ENCODE measurements at regions not wholly inside any gene's neighbourhood (a gene's known extent, or its start where the extent isn't known, plus 50 kb on each side); places are given as distances from the start of the nearest gene placed in this dataset.

DNA sequence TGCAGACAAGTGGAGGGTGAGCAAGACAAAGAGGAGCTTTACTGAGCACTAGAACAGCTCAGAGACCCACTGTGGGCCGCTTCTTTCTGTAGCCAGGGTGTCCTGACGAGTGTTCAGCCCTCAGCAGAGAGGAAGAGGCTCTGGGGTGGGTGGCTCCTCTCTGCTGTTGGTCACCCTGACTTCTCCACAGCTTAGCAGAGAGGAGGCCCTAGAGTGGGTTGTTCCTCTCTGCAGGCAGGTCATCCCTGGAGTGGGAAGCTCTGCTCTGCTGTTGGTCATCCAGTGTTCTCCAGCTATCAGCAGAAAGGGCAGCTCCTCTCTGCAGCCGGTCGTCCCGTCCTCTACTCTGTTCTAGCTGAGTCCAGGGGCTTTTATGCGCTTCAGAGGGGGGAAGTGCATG, 286.5 kb downstream of the ICOS start:
- no peak overlapping the region for H3K4me3 ChIP-seq (ENCODE audit: low read length)
- no peaks in the 10 kb centered on the region for H3K4me1 ChIP-seq (ENCODE audit: control insufficient read depth, insufficient read depth, low read length)
- H3K9me3 ChIP-seq (replicated peaks; ENCODE audit: low read length) = no peaks in the 10 kb centered on the region
- H3K9ac ChIP-seq (ENCODE audit: low read depth, low read length) = no peak overlapping the region
- H3K27me3 ChIP-seq (ENCODE audit: control insufficient read depth, insufficient read depth, low read length) = peaks cover 33% of the 10 kb centered on the region
- H3K4me2 ChIP-seq (ENCODE audit: low read length) = no peak overlapping the region
- H3K36me3 ChIP-seq (ENCODE audit: insufficient read depth, low read length) = no peaks in the 10 kb centered on the region

DNA sequence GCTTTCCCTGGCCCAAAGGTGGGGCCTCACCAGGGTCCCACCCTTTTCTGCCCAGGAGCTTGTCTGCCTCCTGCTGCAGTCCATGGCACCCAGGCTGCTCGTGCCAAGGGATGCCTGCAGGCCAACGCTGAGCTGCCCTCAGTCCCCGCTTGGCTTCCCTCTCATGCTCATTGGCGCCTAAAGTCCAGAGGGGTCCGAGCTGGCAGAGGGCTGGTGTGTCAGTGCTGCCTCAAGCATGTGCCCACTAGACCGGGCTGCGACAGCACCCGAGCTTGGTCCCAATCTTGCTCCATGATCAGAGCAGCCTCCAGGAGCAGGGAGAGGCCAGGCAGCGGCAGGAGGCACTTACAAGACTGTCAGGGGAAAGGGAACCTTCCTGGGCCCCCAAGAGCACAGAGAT, 287.0 kb downstream of the ICOS start:
- Histone ChIP-seq H3K4me1 (ENCODE audit: control insufficient read depth, insufficient read depth, low read length) (no peaks in the 10 kb centered on the region), H3K36me3 (ENCODE audit: insufficient read depth, low read length) (no peaks in the 10 kb centered on the region), H3K27me3 (ENCODE audit: control insufficient read depth, insufficient read depth, low read length) (peaks cover 38% of the 10 kb centered on the region), H3K9me3 (replicated peaks; ENCODE audit: low read length) (no peaks in the 10 kb centered on the region), H3K4me2 (ENCODE audit: low read length) (no peak overlapping the region), H3K9ac (ENCODE audit: low read depth, low read length) (no peak overlapping the region), H3K4me3 (ENCODE audit: low read length) (no peak overlapping the region)

DNA sequence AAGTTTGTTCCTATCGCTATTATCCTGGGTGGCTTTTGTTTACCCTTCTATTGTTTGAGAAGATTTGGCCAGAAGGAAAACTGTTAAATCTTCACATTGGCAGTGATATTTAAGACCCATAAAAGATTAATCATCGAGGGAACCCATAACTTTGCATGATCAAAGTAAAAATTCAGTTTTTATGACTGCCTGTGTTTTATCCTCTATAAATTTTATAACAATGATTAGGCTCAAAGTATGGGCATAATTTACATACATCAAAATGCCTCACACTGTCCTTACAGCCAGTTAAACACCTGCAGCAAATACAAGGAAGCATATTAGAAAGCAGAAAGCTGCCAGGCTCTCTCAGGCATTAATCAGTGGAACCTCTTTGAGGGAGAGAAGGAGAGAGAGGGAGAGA, 289.1 kb downstream of the ICOS start:
- H3K9me3 ChIP-seq (replicated peaks; ENCODE audit: low read length) = no peaks in the 10 kb centered on the region
- H3K27me3 ChIP-seq (ENCODE audit: control insufficient read depth, insufficient read depth, low read length) = peaks cover 42% of the 10 kb centered on the region

DNA sequence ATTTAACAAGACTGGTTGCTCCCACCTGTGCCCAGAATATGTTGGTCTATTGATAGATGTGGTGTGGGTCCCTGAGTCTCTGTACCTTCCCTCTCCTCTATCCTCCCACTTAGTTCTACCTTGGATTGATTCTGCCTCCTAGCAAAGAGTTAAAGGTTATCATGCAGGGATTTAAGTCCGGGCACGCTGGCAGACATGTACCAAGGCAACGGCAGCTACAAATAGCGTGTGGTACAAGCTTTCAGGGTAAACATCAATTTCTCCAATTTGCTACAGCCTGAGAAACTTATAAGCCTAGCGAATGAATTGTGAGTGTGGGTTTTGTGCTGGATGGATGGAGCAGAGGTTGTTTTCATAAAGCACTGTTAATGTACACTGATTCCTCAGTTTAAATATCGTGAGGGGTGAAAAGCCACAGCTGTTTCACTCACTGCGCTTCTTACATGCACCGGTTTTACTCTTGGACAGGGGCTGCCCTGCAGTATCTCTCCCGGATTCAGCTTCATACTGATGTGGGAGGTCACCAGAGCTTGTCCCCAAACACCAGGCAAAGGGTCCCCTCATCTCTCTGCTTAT, 289.8 kb downstream of the ICOS start:
- Histone ChIP-seq H3K4me2 (ENCODE audit: low read length) (no peak overlapping the region), H3K27me3 (ENCODE audit: control insufficient read depth, insufficient read depth, low read length) (peaks cover 42% of the 10 kb centered on the region), H3K4me1 (ENCODE audit: control insufficient read depth, insufficient read depth, low read length) (no peaks in the 10 kb centered on the region), H3K4me3 (ENCODE audit: low read length) (no peak overlapping the region), H3K36me3 (ENCODE audit: insufficient read depth, low read length) (no peaks in the 10 kb centered on the region), H3K9ac (ENCODE audit: low read depth, low read length) (no peak overlapping the region), H3K9me3 (replicated peaks; ENCODE audit: low read length) (no peaks in the 10 kb centered on the region)

More for the DNA sequence above, 289.1 kb downstream of the ICOS start:
- Histone ChIP-seq H3K9ac (ENCODE audit: low read depth, low read length) (no peak overlapping the region), H3K36me3 (ENCODE audit: insufficient read depth, low read length) (no peaks in the 10 kb centered on the region), H3K4me3 (ENCODE audit: low read length) (no peak overlapping the region), H3K4me2 (ENCODE audit: low read length) (no peak overlapping the region), H3K4me1 (ENCODE audit: control insufficient read depth, insufficient read depth, low read length) (no peaks in the 10 kb centered on the region)

DNA sequence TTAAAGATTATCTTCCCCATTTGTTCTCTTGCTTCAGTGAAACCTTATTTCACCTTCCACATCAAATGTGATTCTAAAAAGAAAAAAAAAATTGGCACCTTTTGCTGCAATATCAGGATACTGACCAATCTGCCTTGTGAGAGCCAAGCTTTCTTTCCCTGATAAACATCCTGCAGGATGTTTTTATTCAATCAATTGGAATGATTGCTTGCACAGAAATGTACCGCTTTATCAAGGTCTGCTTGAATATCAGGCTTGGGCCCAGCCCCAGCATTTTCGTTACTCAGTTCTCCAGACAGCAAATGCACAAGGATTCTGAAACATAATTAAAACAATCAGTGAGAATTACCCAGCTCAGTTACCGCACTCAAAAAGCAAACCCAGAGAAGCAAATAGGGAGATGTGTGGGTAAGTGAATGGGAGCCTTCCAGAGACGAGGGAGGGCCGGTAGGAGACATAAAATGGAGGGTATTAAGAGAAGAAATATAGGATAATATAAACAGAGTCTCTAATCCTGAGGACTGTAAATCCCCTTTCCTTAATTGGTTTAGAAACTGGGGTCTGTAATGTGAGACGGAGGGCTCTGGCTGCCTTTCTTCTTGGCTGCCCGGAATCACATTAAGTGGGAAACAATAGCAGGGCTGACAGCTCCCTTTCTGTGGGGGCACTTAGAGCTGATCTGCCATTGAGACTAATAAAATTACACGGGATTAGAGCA, 291.8 kb downstream of the ICOS start:
- Histone ChIP-seq H3K36me3 (ENCODE audit: insufficient read depth, low read length) (no peaks in the 10 kb centered on the region), H3K4me3 (ENCODE audit: low read length) (no peak overlapping the region), H3K4me1 (ENCODE audit: control insufficient read depth, insufficient read depth, low read length) (no peaks in the 10 kb centered on the region), H3K4me2 (ENCODE audit: low read length) (no peak overlapping the region), H3K9ac (ENCODE audit: low read depth, low read length) (no peak overlapping the region), H3K27me3 (ENCODE audit: control insufficient read depth, insufficient read depth, low read length) (peaks cover 33% of the 10 kb centered on the region), H3K9me3 (replicated peaks; ENCODE audit: low read length) (no peaks in the 10 kb centered on the region)

DNA sequence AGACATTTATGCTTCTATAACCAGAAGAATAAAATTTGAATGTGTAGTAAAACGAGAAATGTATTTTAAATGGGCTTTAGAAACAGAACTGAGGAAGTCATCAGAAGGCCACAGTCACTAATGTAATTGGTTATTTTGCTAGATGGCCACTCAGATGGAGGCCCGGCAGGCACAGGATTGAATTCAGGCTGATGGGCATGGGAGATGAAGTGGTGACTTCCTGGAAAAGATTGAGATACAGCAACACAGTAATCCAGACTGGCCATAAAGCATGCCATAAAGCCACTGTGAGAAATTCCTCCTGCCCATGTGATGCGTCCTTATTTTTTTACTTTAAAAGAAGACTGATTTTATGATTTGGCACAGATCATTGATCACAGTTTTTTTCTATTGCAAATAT, 297.7 kb downstream of the ICOS start:
- H3K36me3 ChIP-seq (ENCODE audit: insufficient read depth, low read length) = no peaks in the 10 kb centered on the region
- no peak overlapping the region for H3K4me2 ChIP-seq (ENCODE audit: low read length)
- H3K9ac ChIP-seq (ENCODE audit: low read depth, low read length) = no peak overlapping the region

DNA sequence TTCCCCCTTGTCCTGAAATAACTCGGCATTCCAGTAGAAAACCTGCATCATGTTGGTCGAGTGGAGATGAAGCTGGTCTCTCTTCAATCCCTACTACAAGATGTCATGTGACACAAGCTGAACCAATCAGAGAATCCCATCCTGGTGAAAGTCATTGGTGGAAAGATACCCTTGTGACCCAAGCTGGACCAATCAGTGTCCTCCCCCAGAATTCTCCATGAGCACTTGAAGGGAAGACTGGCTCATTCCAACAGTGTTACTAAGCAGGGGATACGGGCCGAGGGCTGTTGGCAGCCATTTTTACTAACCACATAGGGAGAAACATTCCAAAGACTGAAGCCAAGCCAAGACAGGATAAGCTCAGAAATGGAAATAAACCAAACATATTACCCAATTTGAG, 298.3 kb downstream of the ICOS start:
- Histone ChIP-seq H3K9ac (ENCODE audit: low read depth, low read length) (no peak overlapping the region), H3K27me3 (ENCODE audit: control insufficient read depth, insufficient read depth, low read length) (no peaks in the 10 kb centered on the region), H3K4me2 (ENCODE audit: low read length) (no peak overlapping the region), H3K4me1 (ENCODE audit: control insufficient read depth, insufficient read depth, low read length) (no peaks in the 10 kb centered on the region), H3K4me3 (ENCODE audit: low read length) (no peak overlapping the region), H3K9me3 (replicated peaks; ENCODE audit: low read length) (no peaks in the 10 kb centered on the region), H3K36me3 (ENCODE audit: insufficient read depth, low read length) (no peaks in the 10 kb centered on the region)

More for the DNA sequence above, 297.7 kb downstream of the ICOS start:
- no peak overlapping the region for H3K4me3 ChIP-seq (ENCODE audit: low read length)
- no peaks in the 10 kb centered on the region for H3K9me3 ChIP-seq (replicated peaks; ENCODE audit: low read length)
- no peaks in the 10 kb centered on the region for H3K27me3 ChIP-seq (ENCODE audit: control insufficient read depth, insufficient read depth, low read length)
- no peaks in the 10 kb centered on the region for H3K4me1 ChIP-seq (ENCODE audit: control insufficient read depth, insufficient read depth, low read length)

DNA sequence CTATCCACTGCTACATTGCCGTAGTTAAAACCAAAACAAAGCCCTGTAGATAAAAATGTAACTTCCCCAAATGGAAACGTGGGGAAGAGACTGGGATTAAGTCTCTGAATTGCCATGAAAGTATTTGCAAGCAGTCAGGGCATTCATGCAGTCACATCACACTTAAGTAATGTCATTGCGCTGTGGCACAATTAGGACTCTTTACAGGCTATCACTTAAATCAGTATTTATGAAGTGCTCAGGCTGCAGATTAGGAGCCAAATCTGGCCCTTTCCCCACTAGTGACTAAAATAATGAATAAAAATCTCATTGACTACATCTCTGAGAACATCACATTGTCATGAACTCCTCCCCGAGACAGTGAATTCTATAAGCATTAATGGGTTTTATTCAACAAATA, 300.9 kb downstream of the ICOS start:
- Histone ChIP-seq H3K36me3 (ENCODE audit: insufficient read depth, low read length) (no peaks in the 10 kb centered on the region), H3K4me3 (ENCODE audit: low read length) (no peak overlapping the region), H3K9me3 (replicated peaks; ENCODE audit: low read length) (no peaks in the 10 kb centered on the region), H3K4me2 (ENCODE audit: low read length) (no peak overlapping the region), H3K4me1 (ENCODE audit: control insufficient read depth, insufficient read depth, low read length) (no peaks in the 10 kb centered on the region), H3K27me3 (ENCODE audit: control insufficient read depth, insufficient read depth, low read length) (no peaks in the 10 kb centered on the region), H3K9ac (ENCODE audit: low read depth, low read length) (no peak overlapping the region)

DNA sequence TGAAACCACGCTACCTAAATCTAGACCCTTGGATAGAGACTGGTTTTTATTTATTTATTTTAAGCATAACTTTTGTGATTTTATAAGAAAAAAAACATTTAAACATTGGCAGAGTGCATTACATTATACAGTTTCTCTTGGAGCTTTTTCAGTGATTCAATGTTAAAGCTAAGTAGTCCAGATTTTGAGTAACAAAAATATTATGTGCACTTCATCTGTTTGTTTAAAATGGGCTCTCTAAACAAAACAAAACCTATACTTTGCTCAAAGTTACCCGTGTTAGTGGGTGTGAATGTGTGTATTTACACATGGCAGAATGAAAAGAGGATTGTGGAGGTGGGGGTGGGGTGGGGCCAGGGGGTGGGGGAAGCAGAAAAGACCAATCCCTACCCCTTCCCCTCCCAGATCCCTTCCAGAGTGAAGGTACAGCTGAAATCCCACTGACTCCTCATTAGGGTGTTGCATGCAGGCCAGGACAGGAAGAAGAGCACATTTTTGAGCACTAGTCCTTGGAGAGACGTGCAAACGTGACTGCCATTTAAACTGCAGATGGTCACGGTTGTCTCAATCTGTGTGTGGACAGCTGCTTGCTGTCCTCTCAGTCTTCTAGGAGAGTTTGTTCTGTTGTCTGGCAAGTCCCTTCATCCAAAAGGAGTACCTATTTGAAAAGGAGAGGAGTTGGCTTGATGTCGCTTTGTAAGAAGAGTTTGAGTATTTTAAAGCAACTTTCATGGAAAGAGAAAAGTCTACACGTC, 303.0 kb downstream of the ICOS start:
- no peak overlapping the region for H3K9ac ChIP-seq (ENCODE audit: low read depth, low read length)
- H3K4me2 ChIP-seq (ENCODE audit: low read length) = no peak overlapping the region
- H3K36me3 ChIP-seq (ENCODE audit: insufficient read depth, low read length) = no peaks in the 10 kb centered on the region
- H3K9me3 ChIP-seq (replicated peaks; ENCODE audit: low read length) = no peaks in the 10 kb centered on the region
- no peak overlapping the region for H3K4me3 ChIP-seq (ENCODE audit: low read length)
- no peaks in the 10 kb centered on the region for H3K27me3 ChIP-seq (ENCODE audit: control insufficient read depth, insufficient read depth, low read length)
- no peaks in the 10 kb centered on the region for H3K4me1 ChIP-seq (ENCODE audit: control insufficient read depth, insufficient read depth, low read length)

DNA sequence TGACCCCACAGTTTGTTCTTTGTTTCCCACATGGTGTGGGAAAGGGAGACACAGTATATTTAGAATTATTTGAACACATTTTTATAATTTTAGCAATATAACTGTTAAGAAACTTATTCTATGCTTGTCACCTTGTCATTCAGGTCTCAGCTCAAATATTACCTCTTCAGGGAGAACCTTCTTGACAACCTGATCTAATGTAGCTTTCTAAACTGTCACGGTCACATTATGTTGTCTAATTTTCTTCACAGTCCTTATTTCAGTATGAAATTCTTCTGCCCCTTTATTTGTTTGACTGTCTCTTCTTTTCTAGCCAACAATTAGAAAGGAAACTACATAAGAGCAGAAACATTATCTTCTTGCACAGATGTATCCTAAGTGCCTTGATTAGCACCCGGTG, 304.3 kb upstream of the PARD3B start:
- H3K9ac ChIP-seq (ENCODE audit: low read depth, low read length) = no peak overlapping the region
- no peaks in the 10 kb centered on the region for H3K27me3 ChIP-seq (ENCODE audit: control insufficient read depth, insufficient read depth, low read length)
- H3K4me2 ChIP-seq (ENCODE audit: low read length) = no peak overlapping the region
- H3K4me3 ChIP-seq (ENCODE audit: low read length) = no peak overlapping the region
- no peaks in the 10 kb centered on the region for H3K4me1 ChIP-seq (ENCODE audit: control insufficient read depth, insufficient read depth, low read length)
- H3K36me3 ChIP-seq (ENCODE audit: insufficient read depth, low read length) = no peaks in the 10 kb centered on the region
- H3K9me3 ChIP-seq (replicated peaks; ENCODE audit: low read length) = no peaks in the 10 kb centered on the region

DNA sequence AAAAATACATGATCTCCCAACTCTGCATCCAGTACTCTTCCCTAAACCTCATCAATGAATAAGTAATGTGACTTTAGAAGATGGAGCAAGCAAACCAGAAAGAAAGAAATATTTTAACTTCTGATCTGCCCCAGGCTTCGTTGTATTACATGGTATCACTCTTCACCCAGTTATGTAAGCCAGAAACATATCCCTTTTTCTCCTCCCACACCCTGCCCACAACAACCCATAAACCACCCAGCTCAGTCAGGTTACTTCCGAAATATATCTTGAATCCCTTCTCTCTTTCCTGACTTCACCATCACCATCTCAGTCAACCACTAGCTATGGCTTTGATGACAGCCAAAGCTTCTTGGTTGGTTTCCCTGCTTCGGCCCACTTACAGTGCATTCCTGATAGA, 295.8 kb upstream of the PARD3B start:
- Histone ChIP-seq H3K9me3 (replicated peaks; ENCODE audit: low read length) (no peaks in the 10 kb centered on the region), H3K36me3 (ENCODE audit: insufficient read depth, low read length) (no peaks in the 10 kb centered on the region), H3K4me3 (ENCODE audit: low read length) (no peak overlapping the region), H3K4me2 (ENCODE audit: low read length) (no peak overlapping the region), H3K4me1 (ENCODE audit: control insufficient read depth, insufficient read depth, low read length) (no peaks in the 10 kb centered on the region), H3K27me3 (ENCODE audit: control insufficient read depth, insufficient read depth, low read length) (peaks cover 15% of the 10 kb centered on the region), H3K9ac (ENCODE audit: low read depth, low read length) (no peak overlapping the region)

Data from skeletal muscle satellite cell (primary cell).